ENCODE measurements at regions not wholly inside any gene's neighbourhood (a gene's known extent, or its start where the extent isn't known, plus 50 kb on each side); places are given as distances from the start of the nearest gene placed in this dataset.

GRCh38 chr5:100148239-100148638, 386.9 kb upstream of the FAM174A start:
- Histone ChIP-seq H3K4me1 (no peaks in the 10 kb centered on the region), H3K27me3 (no peaks in the 10 kb centered on the region), H3K9me3 (peaks cover 0 to 6% (median 0%) of the 10 kb centered on the region in 3 donors), H3K4me3 (no peak overlapping the region), H3K27ac (no peak overlapping the region), H3K36me3 (no peaks in the 10 kb centered on the region)
- TF ChIP-seq EP300 (IDR thresholded peaks at IDR 0.05) = no peak
- TF ChIP-seq POLR2AphosphoS5 (IDR thresholded peaks at IDR 0.05) = no peak
- no peak for TF ChIP-seq POLR2A (IDR thresholded peaks at IDR 0.05)
- TF ChIP-seq CTCF (IDR thresholded peaks at IDR 0.05) = no peak
- no peak for ATAC-seq
- 53 to 94% methylated on average over 3 of the region's 3 CpGs for WGBS, 2 donors (ENCODE audit: low coverage in 1 of 2)

GRCh38 chr5:100142607-100143006, 392.6 kb upstream of the FAM174A start:
- TF ChIP-seq POLR2A (IDR thresholded peaks at IDR 0.05) (no peak), CTCF (IDR thresholded peaks at IDR 0.05) (no peak), EP300 (IDR thresholded peaks at IDR 0.05) (no peak), POLR2AphosphoS5 (IDR thresholded peaks at IDR 0.05) (no peak)
- Histone ChIP-seq H3K9me3 (peaks cover 0 to 4% (median 0%) of the 10 kb centered on the region in 3 donors), H3K36me3 (no peaks in the 10 kb centered on the region)

GRCh38 chr5:100131161-100131560, 404.0 kb upstream of the FAM174A start:
- H3K4me1 ChIP-seq = no peaks in the 10 kb centered on the region
- no peak overlapping the region for H3K27ac ChIP-seq
- H3K27me3 ChIP-seq = no peaks in the 10 kb centered on the region
- H3K36me3 ChIP-seq = no peaks in the 10 kb centered on the region
- no peak for ATAC-seq
- H3K9me3 ChIP-seq = no peaks in the 10 kb centered on the region
- no peak overlapping the region for H3K4me3 ChIP-seq
- no peak for TF ChIP-seq EP300 (IDR thresholded peaks at IDR 0.05)
- no peak for TF ChIP-seq POLR2A (IDR thresholded peaks at IDR 0.05)
- no peak for TF ChIP-seq CTCF (IDR thresholded peaks at IDR 0.05)
- TF ChIP-seq POLR2AphosphoS5 (IDR thresholded peaks at IDR 0.05) = no peak
- whole genome bisulfite sequencing, 2 donors (ENCODE audit: low coverage in 1 of 2) = 94 to 100% methylated on average over 1 of the region's 1 CpG

More at GRCh38 chr5:100142607-100143006, 392.6 kb upstream of the FAM174A start:
- H3K4me1 ChIP-seq = no peaks in the 10 kb centered on the region
- ATAC-seq = no peak
- no peak overlapping the region for H3K27ac ChIP-seq
- H3K4me3 ChIP-seq = no peak overlapping the region
- no peaks in the 10 kb centered on the region for H3K27me3 ChIP-seq

GRCh38 chr5:100130307-100130706, 404.9 kb upstream of the FAM174A start:
- Histone ChIP-seq H3K4me3 (no peak overlapping the region), H3K27me3 (no peaks in the 10 kb centered on the region), H3K9me3 (no peaks in the 10 kb centered on the region), H3K36me3 (no peaks in the 10 kb centered on the region), H3K4me1 (no peaks in the 10 kb centered on the region), H3K27ac (no peak overlapping the region)
- no peak for ATAC-seq
- no peak for TF ChIP-seq CTCF (IDR thresholded peaks at IDR 0.05)
- TF ChIP-seq POLR2A (IDR thresholded peaks at IDR 0.05) = no peak
- no peak for TF ChIP-seq POLR2AphosphoS5 (IDR thresholded peaks at IDR 0.05)
- no peak for TF ChIP-seq EP300 (IDR thresholded peaks at IDR 0.05)

- H3K36me3 ChIP-seq = no peaks in the 10 kb centered on the region
- 71% methylated on average over 1 of the region's 1 CpG; no CpG with 5 or more reads in 1 of the 2 donors for WGBS, 2 donors (ENCODE audit: low coverage in 1 of 2)
- H3K4me1 ChIP-seq = no peaks in the 10 kb centered on the region
- no peak for ATAC-seq
- no peaks in the 10 kb centered on the region for H3K9me3 ChIP-seq
- TF ChIP-seq POLR2AphosphoS5 (IDR thresholded peaks at IDR 0.05) (no peak), POLR2A (IDR thresholded peaks at IDR 0.05) (no peak), CTCF (IDR thresholded peaks at IDR 0.05) (no peak), EP300 (IDR thresholded peaks at IDR 0.05) (no peak)
- no peak overlapping the region for H3K27ac ChIP-seq
- no peak overlapping the region for H3K4me3 ChIP-seq
- no peaks in the 10 kb centered on the region for H3K27me3 ChIP-seq
Measured at GRCh38 chr5:100119903-100120302, 415.3 kb upstream of the FAM174A start.
